ENCODE measurements at regions not wholly inside any gene's neighbourhood (a gene's known extent, or its start where the extent isn't known, plus 50 kb on each side); places are given as distances from the start of the nearest gene placed in this dataset.

GRCh38 chr5:165723931-165724330, 2218.5 kb downstream of the MAT2B start:
- Mint-ChIP-seq H3K27me3 (no peaks in the 10 kb centered on the region), H3K27ac (no peak overlapping the region), H3K4me3 (no peak overlapping the region), H3K9me3 (ENCODE audit: low read depth) (peaks cover 4% of the 10 kb centered on the region), H3K4me1 (ENCODE audit: low read depth) (no peaks in the 10 kb centered on the region), H3K36me3 (no peaks in the 10 kb centered on the region)

GRCh38 chr5:165728425-165728824, 2223.0 kb downstream of the MAT2B start:
- no peak overlapping the region for H3K4me3 Mint-ChIP-seq
- H3K9me3 Mint-ChIP-seq (ENCODE audit: low read depth) = peaks cover 7% of the 10 kb centered on the region
- no peaks in the 10 kb centered on the region for H3K27me3 Mint-ChIP-seq
- H3K4me1 Mint-ChIP-seq (ENCODE audit: low read depth) = no peaks in the 10 kb centered on the region
- no peaks in the 10 kb centered on the region for H3K36me3 Mint-ChIP-seq
- no peak overlapping the region for H3K27ac Mint-ChIP-seq

- H3K36me3 Mint-ChIP-seq = no peaks in the 10 kb centered on the region
- no peaks in the 10 kb centered on the region for H3K27me3 Mint-ChIP-seq
- H3K4me1 Mint-ChIP-seq (ENCODE audit: low read depth) = no peaks in the 10 kb centered on the region
- H3K27ac Mint-ChIP-seq = no peak overlapping the region
- no peak overlapping the region for H3K4me3 Mint-ChIP-seq
- peaks cover 17% of the 10 kb centered on the region for H3K9me3 Mint-ChIP-seq (ENCODE audit: low read depth)
Measured at GRCh38 chr5:165735388-165735787, 2230.0 kb downstream of the MAT2B start.

- no peak overlapping the region for H3K27ac Mint-ChIP-seq
Measured at GRCh38 chr5:165739079-165739741, 2233.8 kb downstream of the MAT2B start.

GRCh38 chr5:165757791-165758190, 2252.4 kb downstream of the MAT2B start:
- no peaks in the 10 kb centered on the region for H3K4me1 Mint-ChIP-seq (ENCODE audit: low read depth)
- H3K27ac Mint-ChIP-seq = no peak overlapping the region
- H3K9me3 Mint-ChIP-seq (ENCODE audit: low read depth) = peaks cover 10% of the 10 kb centered on the region
- H3K4me3 Mint-ChIP-seq = no peak overlapping the region
- no peaks in the 10 kb centered on the region for H3K27me3 Mint-ChIP-seq
- H3K36me3 Mint-ChIP-seq = no peaks in the 10 kb centered on the region

More at GRCh38 chr5:165739079-165739741, 2233.8 kb downstream of the MAT2B start:
- H3K27me3 Mint-ChIP-seq = no peaks in the 10 kb centered on the region
- no peaks in the 10 kb centered on the region for H3K4me1 Mint-ChIP-seq (ENCODE audit: low read depth)
- H3K4me3 Mint-ChIP-seq = no peak overlapping the region
- no peaks in the 10 kb centered on the region for H3K36me3 Mint-ChIP-seq
- H3K9me3 Mint-ChIP-seq (ENCODE audit: low read depth) = peaks cover 18% of the 10 kb centered on the region

GRCh38 chr5:165775111-165775510, 2269.7 kb downstream of the MAT2B start:
- H3K4me1 Mint-ChIP-seq (ENCODE audit: low read depth) = no peaks in the 10 kb centered on the region
- no peak overlapping the region for H3K4me3 Mint-ChIP-seq
- H3K27ac Mint-ChIP-seq = no peak overlapping the region
- H3K9me3 Mint-ChIP-seq (ENCODE audit: low read depth) = peaks cover 10% of the 10 kb centered on the region
- H3K36me3 Mint-ChIP-seq = no peaks in the 10 kb centered on the region
- H3K27me3 Mint-ChIP-seq = no peaks in the 10 kb centered on the region

GRCh38 chr5:165779505-165779904, 2274.1 kb downstream of the MAT2B start:
- Mint-ChIP-seq H3K4me1 (ENCODE audit: low read depth) (no peaks in the 10 kb centered on the region), H3K27me3 (no peaks in the 10 kb centered on the region)

GRCh38 chr5:165780901-165781300, 2275.5 kb downstream of the MAT2B start:
- no peaks in the 10 kb centered on the region for H3K27me3 Mint-ChIP-seq
- H3K4me3 Mint-ChIP-seq = no peak overlapping the region
- H3K36me3 Mint-ChIP-seq = no peaks in the 10 kb centered on the region
- H3K27ac Mint-ChIP-seq = no peak overlapping the region
- no peaks in the 10 kb centered on the region for H3K4me1 Mint-ChIP-seq (ENCODE audit: low read depth)
- peaks cover 11% of the 10 kb centered on the region for H3K9me3 Mint-ChIP-seq (ENCODE audit: low read depth)

More at GRCh38 chr5:165779505-165779904, 2274.1 kb downstream of the MAT2B start:
- H3K36me3 Mint-ChIP-seq = no peaks in the 10 kb centered on the region
- peaks cover 10% of the 10 kb centered on the region for H3K9me3 Mint-ChIP-seq (ENCODE audit: low read depth)
- no peak overlapping the region for H3K4me3 Mint-ChIP-seq
- H3K27ac Mint-ChIP-seq = no peak overlapping the region

- H3K4me3 Mint-ChIP-seq = no peak overlapping the region
- no peaks in the 10 kb centered on the region for H3K36me3 Mint-ChIP-seq
- H3K9me3 Mint-ChIP-seq (ENCODE audit: low read depth) = peaks cover 15% of the 10 kb centered on the region
- H3K4me1 Mint-ChIP-seq (ENCODE audit: low read depth) = no peaks in the 10 kb centered on the region
- H3K27ac Mint-ChIP-seq = no peak overlapping the region
- H3K27me3 Mint-ChIP-seq = no peaks in the 10 kb centered on the region
Measured at GRCh38 chr5:165781738-165782137, 2276.3 kb downstream of the MAT2B start.

- Mint-ChIP-seq H3K27me3 (no peaks in the 10 kb centered on the region), H3K9me3 (ENCODE audit: low read depth) (peaks cover 23% of the 10 kb centered on the region), H3K27ac (no peak overlapping the region), H3K4me1 (ENCODE audit: low read depth) (no peaks in the 10 kb centered on the region), H3K4me3 (no peak overlapping the region), H3K36me3 (no peaks in the 10 kb centered on the region)
Measured at GRCh38 chr5:165783024-165783423, 2277.6 kb downstream of the MAT2B start.

- H3K4me1 Mint-ChIP-seq (ENCODE audit: low read depth) = no peaks in the 10 kb centered on the region
- no peak overlapping the region for H3K27ac Mint-ChIP-seq
- no peaks in the 10 kb centered on the region for H3K36me3 Mint-ChIP-seq
- no peaks in the 10 kb centered on the region for H3K27me3 Mint-ChIP-seq
- H3K9me3 Mint-ChIP-seq (ENCODE audit: low read depth) = peaks cover 28% of the 10 kb centered on the region
- H3K4me3 Mint-ChIP-seq = no peak overlapping the region
Measured at GRCh38 chr5:165786073-165786472, 2280.7 kb downstream of the MAT2B start.

- Mint-ChIP-seq H3K27me3 (no peaks in the 10 kb centered on the region), H3K4me3 (no peak overlapping the region), H3K36me3 (no peaks in the 10 kb centered on the region), H3K4me1 (ENCODE audit: low read depth) (no peaks in the 10 kb centered on the region), H3K9me3 (ENCODE audit: low read depth) (peaks cover 25% of the 10 kb centered on the region), H3K27ac (no peak overlapping the region)
Measured at GRCh38 chr5:165795073-165795472, 2289.7 kb downstream of the MAT2B start.

GRCh38 chr5:165805756-165806155, 2300.3 kb downstream of the MAT2B start:
- Mint-ChIP-seq H3K36me3 (no peaks in the 10 kb centered on the region), H3K4me3 (no peak overlapping the region), H3K4me1 (ENCODE audit: low read depth) (no peaks in the 10 kb centered on the region), H3K27me3 (no peaks in the 10 kb centered on the region), H3K27ac (no peak overlapping the region), H3K9me3 (ENCODE audit: low read depth) (peaks cover 5% of the 10 kb centered on the region)

GRCh38 chr5:165808335-165808734, 2302.9 kb downstream of the MAT2B start:
- no peak overlapping the region for H3K4me3 Mint-ChIP-seq
- H3K36me3 Mint-ChIP-seq = no peaks in the 10 kb centered on the region
- no peaks in the 10 kb centered on the region for H3K9me3 Mint-ChIP-seq (ENCODE audit: low read depth)
- no peaks in the 10 kb centered on the region for H3K27me3 Mint-ChIP-seq
- no peaks in the 10 kb centered on the region for H3K4me1 Mint-ChIP-seq (ENCODE audit: low read depth)
- H3K27ac Mint-ChIP-seq = no peak overlapping the region

GRCh38 chr5:165809914-165810313, 2304.5 kb downstream of the MAT2B start:
- Mint-ChIP-seq H3K9me3 (ENCODE audit: low read depth) (no peaks in the 10 kb centered on the region), H3K27me3 (no peaks in the 10 kb centered on the region), H3K4me3 (no peak overlapping the region), H3K27ac (no peak overlapping the region), H3K4me1 (ENCODE audit: low read depth) (no peaks in the 10 kb centered on the region), H3K36me3 (no peaks in the 10 kb centered on the region)

- H3K9me3 Mint-ChIP-seq (ENCODE audit: low read depth) = peaks cover 12% of the 10 kb centered on the region
- no peaks in the 10 kb centered on the region for H3K27me3 Mint-ChIP-seq
Measured at GRCh38 chr5:165829504-165829903, 2324.1 kb downstream of the MAT2B start.

More at GRCh38 chr5:165829504-165829903, 2324.1 kb downstream of the MAT2B start:
- no peak overlapping the region for H3K4me3 Mint-ChIP-seq
- H3K27ac Mint-ChIP-seq = no peak overlapping the region
- no peaks in the 10 kb centered on the region for H3K36me3 Mint-ChIP-seq
- H3K4me1 Mint-ChIP-seq (ENCODE audit: low read depth) = no peaks in the 10 kb centered on the region
